HepG2 (cell line): ENCODE measurements at regions not wholly inside any gene's neighbourhood (a gene's known extent, or its start where the extent isn't known, plus 50 kb on each side); places are given as distances from the start of the nearest gene placed in this dataset.

Source experiments
- EED ChIP-seq: sonication (generic); formaldehyde crosslinking; IDR thresholded peaks from 2 replicates; pipeline ENCODE4 v1.5.0; 2020; ENCODE audit warnings: mild to moderate bottlenecking, missing genetic modification reagents
- LCORL ChIP-seq, 2 experiments: fragments of 450-650 bp in 1 of 2; sonication (generic) in 1 of 2; formaldehyde crosslinking in 1 of 2; IDR thresholded peaks; 2 replicates each; pipeline versions ENCODE4 v1.5.0 to v1.6.1; 2017 to 2020; ENCODE audit warnings: antibody characterized with exemption in 1 of 2, missing genetic modification reagents in 1 of 2
- ZNF282 ChIP-seq: fragments of 450-650 bp; IDR thresholded peaks from 2 replicates; pipeline ENCODE4 v1.6.1; 2018; ENCODE audit not compliant: partially characterized antibody
- ZNF34 ChIP-seq: sonication (generic); formaldehyde crosslinking; IDR thresholded peaks from 2 replicates; pipeline ENCODE4 v1.4.0; 2020; ENCODE audit warnings: mild to moderate bottlenecking, missing genetic modification reagents, borderline replicate concordance
- ZNF572 ChIP-seq: sonication (generic); formaldehyde crosslinking; IDR thresholded peaks from 2 replicates; pipeline ENCODE4 v1.5.1; 2020; ENCODE audit warnings: mild to moderate bottlenecking, missing genetic modification reagents
- ZNF709 ChIP-seq: sonication (generic); formaldehyde crosslinking; IDR thresholded peaks from 2 replicates; pipeline ENCODE4 v1.5.0; 2020; ENCODE audit warnings: mild to moderate bottlenecking, missing genetic modification reagents
- ZNF780A ChIP-seq: sonication (generic); formaldehyde crosslinking; IDR thresholded peaks from 2 replicates; pipeline ENCODE4 v1.8.0; 2022; ENCODE audit warnings: mild to moderate bottlenecking, missing genetic modification reagents, moderate library complexity
- ZSCAN30 ChIP-seq: sonication (generic); formaldehyde crosslinking; IDR thresholded peaks from 2 replicates; pipeline ENCODE4 v1.5.0; 2020; ENCODE audit warnings: mild to moderate bottlenecking, missing genetic modification reagents
- TF ChIP-seq, protein P1 (sequence below): sonication (generic); formaldehyde crosslinking; IDR thresholded peaks from 2 replicates; pipeline ENCODE4 v1.4.0; 2020; ENCODE audit warnings: missing genetic modification reagents
- TF ChIP-seq, protein P2 (sequence below): sonication (generic); formaldehyde crosslinking; IDR thresholded peaks from 2 replicates; pipeline ENCODE4 v1.4.0; 2020; ENCODE audit warnings: mild to moderate bottlenecking, missing genetic modification reagents
- TF ChIP-seq, protein P3 (sequence below): sonication (generic); formaldehyde crosslinking; IDR thresholded peaks from 2 replicates; pipeline ENCODE4 v1.8.1; 2022; ENCODE audit warnings: low read depth, mild to moderate bottlenecking, missing genetic modification reagents
- TF ChIP-seq, protein P4 (sequence below): IDR thresholded peaks from 2 replicates; pipeline ENCODE4 v1.6.1; 2016; ENCODE audit warnings: missing biosample characterization, missing genetic modification reagents, low read depth
- TF ChIP-seq, protein P5 (sequence below): IDR thresholded peaks from 2 replicates; pipeline ENCODE4 v1.6.1; 2016
- TF ChIP-seq, protein P6 (sequence below): sonication (generic); formaldehyde crosslinking; IDR thresholded peaks from 2 replicates; pipeline ENCODE4 v1.5.0; 2020; ENCODE audit warnings: missing genetic modification reagents

DNA sequence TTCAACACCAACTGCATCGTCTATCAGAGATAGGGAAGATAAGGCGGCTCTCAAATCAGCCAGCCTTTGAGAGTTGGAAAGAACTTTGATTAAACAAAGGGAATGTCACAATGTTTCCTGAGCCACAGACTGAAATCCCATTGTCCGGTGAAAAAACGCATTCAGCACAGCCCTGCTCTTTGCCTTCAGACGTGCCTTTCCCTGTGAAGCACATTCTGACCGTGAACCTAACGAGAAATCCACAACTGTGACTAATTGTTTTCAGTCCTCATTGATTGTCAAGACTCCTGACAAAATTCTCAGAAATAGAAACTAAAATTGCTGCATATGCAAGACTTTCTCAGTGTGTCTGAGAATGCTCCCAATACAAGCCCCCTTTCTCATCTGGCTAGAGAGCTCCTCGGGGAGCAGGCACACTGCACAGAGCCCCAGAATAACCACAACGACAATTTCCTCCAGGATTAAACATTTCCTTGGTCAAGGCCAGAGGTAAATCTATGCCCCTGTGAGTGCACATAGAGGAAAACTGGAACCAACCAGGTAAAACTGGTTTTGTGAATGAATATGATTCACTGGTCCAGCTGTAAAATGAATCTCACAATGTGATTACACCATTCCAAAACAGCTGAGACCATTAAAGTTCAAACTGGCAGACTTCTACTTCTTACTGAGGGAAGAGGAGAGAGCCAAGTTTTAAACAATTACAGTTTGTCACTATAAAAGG is 561.9 kb upstream of the ID2 start (continued):
- TF ChIP-seq, protein P1, sequence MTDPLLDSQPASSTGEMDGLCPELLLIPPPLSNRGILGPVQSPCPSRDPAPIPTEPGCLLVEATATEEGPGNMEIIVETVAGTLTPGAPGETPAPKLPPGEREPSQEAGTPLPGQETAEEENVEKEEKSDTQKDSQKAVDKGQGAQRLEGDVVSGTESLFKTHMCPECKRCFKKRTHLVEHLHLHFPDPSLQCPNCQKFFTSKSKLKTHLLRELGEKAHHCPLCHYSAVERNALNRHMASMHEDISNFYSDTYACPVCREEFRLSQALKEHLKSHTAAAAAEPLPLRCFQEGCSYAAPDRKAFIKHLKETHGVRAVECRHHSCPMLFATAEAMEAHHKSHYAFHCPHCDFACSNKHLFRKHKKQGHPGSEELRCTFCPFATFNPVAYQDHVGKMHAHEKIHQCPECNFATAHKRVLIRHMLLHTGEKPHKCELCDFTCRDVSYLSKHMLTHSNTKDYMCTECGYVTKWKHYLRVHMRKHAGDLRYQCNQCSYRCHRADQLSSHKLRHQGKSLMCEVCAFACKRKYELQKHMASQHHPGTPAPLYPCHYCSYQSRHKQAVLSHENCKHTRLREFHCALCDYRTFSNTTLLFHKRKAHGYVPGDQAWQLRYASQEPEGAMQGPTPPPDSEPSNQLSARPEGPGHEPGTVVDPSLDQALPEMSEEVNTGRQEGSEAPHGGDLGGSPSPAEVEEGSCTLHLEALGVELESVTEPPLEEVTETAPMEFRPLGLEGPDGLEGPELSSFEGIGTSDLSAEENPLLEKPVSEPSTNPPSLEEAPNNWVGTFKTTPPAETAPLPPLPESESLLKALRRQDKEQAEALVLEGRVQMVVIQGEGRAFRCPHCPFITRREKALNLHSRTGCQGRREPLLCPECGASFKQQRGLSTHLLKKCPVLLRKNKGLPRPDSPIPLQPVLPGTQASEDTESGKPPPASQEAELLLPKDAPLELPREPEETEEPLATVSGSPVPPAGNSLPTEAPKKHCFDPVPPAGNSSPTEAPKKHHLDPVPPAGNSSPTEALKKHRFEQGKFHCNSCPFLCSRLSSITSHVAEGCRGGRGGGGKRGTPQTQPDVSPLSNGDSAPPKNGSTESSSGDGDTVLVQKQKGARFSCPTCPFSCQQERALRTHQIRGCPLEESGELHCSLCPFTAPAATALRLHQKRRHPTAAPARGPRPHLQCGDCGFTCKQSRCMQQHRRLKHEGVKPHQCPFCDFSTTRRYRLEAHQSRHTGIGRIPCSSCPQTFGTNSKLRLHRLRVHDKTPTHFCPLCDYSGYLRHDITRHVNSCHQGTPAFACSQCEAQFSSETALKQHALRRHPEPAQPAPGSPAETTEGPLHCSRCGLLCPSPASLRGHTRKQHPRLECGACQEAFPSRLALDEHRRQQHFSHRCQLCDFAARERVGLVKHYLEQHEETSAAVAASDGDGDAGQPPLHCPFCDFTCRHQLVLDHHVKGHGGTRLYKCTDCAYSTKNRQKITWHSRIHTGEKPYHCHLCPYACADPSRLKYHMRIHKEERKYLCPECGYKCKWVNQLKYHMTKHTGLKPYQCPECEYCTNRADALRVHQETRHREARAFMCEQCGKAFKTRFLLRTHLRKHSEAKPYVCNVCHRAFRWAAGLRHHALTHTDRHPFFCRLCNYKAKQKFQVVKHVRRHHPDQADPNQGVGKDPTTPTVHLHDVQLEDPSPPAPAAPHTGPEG (CRISPR knock-in tag), result no peak
- TF ChIP-seq ZNF572 (CRISPR knock-in tag), result no peak
- TF ChIP-seq ZNF282, result no peak
- TF ChIP-seq, protein P2, sequence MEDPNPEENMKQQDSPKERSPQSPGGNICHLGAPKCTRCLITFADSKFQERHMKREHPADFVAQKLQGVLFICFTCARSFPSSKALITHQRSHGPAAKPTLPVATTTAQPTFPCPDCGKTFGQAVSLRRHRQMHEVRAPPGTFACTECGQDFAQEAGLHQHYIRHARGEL (CRISPR knock-in tag), result no peak
- TF ChIP-seq, protein P3, sequence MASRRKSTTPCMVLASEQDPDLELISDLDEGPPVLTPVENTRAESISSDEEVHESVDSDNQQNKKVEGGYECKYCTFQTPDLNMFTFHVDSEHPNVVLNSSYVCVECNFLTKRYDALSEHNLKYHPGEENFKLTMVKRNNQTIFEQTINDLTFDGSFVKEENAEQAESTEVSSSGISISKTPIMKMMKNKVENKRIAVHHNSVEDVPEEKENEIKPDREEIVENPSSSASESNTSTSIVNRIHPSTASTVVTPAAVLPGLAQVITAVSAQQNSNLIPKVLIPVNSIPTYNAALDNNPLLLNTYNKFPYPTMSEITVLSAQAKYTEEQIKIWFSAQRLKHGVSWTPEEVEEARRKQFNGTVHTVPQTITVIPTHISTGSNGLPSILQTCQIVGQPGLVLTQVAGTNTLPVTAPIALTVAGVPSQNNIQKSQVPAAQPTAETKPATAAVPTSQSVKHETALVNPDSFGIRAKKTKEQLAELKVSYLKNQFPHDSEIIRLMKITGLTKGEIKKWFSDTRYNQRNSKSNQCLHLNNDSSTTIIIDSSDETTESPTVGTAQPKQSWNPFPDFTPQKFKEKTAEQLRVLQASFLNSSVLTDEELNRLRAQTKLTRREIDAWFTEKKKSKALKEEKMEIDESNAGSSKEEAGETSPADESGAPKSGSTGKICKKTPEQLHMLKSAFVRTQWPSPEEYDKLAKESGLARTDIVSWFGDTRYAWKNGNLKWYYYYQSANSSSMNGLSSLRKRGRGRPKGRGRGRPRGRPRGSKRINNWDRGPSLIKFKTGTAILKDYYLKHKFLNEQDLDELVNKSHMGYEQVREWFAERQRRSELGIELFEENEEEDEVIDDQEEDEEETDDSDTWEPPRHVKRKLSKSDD (CRISPR knock-in tag), result peak; percentile 83; the same call in 1 of the 2 replicates
- no peak for TF ChIP-seq ZNF709 (CRISPR knock-in tag)
- TF ChIP-seq, protein P4, sequence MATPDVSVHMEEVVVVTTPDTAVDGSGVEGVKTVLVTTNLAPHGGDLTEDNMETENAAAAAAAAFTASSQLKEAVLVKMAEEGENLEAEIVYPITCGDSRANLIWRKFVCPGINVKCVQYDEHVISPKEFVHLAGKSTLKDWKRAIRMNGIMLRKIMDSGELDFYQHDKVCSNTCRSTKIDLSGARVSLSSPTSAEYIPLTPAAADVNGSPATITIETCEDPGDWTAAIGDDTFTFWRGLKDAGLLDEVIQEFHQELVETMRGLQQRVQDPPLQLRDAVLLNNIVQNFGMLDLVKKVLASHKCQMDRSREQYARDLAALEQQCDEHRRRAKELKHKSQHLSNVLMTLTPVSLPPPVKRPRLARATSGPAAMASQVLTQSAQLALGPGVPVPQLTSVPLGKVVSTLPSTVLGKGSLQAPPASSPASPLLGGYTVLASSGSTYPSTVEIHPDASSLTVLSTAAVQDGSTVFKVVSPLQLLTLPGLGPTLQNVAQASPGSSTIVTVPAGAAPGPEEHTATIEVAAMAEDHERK (CRISPR knock-in tag), result no peak
- TF ChIP-seq LCORL (IDR thresholded peaks at IDR 0.05), result no peak
- TF ChIP-seq LCORL (CRISPR knock-in tag; IDR thresholded peaks at IDR 0.05), result peak; percentile 67; the same call in 1 of the 2 replicates
- no peak for TF ChIP-seq EED (CRISPR knock-in tag)
- peak; percentile 72; the same call in 1 of the 2 replicates for TF ChIP-seq ZNF34
- TF ChIP-seq, protein P5, sequence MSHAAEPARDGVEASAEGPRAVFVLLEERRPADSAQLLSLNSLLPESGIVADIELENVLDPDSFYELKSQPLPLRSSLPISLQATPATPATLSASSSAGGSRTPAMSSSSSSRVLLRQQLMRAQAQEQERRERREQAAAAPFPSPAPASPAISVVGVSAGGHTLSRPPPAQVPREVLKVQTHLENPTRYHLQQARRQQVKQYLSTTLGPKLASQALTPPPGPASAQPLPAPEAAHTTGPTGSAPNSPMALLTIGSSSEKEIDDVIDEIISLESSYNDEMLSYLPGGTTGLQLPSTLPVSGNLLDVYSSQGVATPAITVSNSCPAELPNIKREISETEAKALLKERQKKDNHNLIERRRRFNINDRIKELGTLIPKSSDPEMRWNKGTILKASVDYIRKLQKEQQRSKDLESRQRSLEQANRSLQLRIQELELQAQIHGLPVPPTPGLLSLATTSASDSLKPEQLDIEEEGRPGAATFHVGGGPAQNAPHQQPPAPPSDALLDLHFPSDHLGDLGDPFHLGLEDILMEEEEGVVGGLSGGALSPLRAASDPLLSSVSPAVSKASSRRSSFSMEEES (CRISPR knock-in tag), result peak; percentile 67; the same call in 1 of the 2 replicates
- TF ChIP-seq, protein P6, sequence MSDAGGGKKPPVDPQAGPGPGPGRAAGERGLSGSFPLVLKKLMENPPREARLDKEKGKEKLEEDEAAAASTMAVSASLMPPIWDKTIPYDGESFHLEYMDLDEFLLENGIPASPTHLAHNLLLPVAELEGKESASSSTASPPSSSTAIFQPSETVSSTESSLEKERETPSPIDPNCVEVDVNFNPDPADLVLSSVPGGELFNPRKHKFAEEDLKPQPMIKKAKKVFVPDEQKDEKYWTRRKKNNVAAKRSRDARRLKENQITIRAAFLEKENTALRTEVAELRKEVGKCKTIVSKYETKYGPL (CRISPR knock-in tag), result no peak
- no peak; the same call in 1 of the 2 replicates for TF ChIP-seq ZSCAN30
- TF ChIP-seq ZNF780A, result no peak
